H9 (cell line): ENCODE measurements at regions not wholly inside any gene's neighbourhood (a gene's known extent, or its start where the extent isn't known, plus 50 kb on each side); places are given as distances from the start of the nearest gene placed in this dataset.

Experiments used
- DNase-seq: peaks from one replicate; pipeline ENCODE4 v3.0.0-alpha.2; 2017
- H2AFZ ChIP-seq: one replicate; pipeline ENCODE4 v1.6.1; 2013; ENCODE audit warnings: mild to moderate bottlenecking, low read length, control low read depth, moderate library complexity
- H2AK5ac ChIP-seq: 2 replicates; pipeline ENCODE4 v1.6.1; 2013; ENCODE audit warnings: low read length, control low read depth, mixed read lengths; ENCODE audit not compliant: insufficient read length
- H2BK120ac ChIP-seq: one replicate; pipeline ENCODE4 v1.6.1; 2013; ENCODE audit warnings: low read depth, mild to moderate bottlenecking, low read length, control low read depth, inconsistent platforms; ENCODE audit not compliant: poor library complexity, severe bottlenecking
- H2BK12ac ChIP-seq: 2 replicates; pipeline ENCODE4 v1.6.1; 2013; ENCODE audit warnings: low read length, control low read depth, mixed read lengths, low read depth; ENCODE audit not compliant: insufficient read length
- H2BK15ac ChIP-seq: 2 replicates; pipeline ENCODE4 v1.6.1; 2013; ENCODE audit warnings: low read depth, low read length, control low read depth
- H2BK20ac ChIP-seq: one replicate; pipeline ENCODE4 v1.6.1; 2013; ENCODE audit warnings: low read depth, mild to moderate bottlenecking, low read length, control low read depth, inconsistent platforms; ENCODE audit not compliant: poor library complexity, severe bottlenecking
- H2BK5ac ChIP-seq: 2 replicates; pipeline ENCODE4 v1.6.1; 2013; ENCODE audit warnings: low read length, control low read depth, mixed read lengths; ENCODE audit not compliant: insufficient read length
- H3K14ac ChIP-seq: 2 replicates; pipeline ENCODE4 v1.6.1; 2013; ENCODE audit warnings: low read length, control low read depth; ENCODE audit not compliant: insufficient read depth
- H3K18ac ChIP-seq: 2 replicates; pipeline ENCODE4 v1.6.1; 2013; ENCODE audit warnings: low read depth, mild to moderate bottlenecking, mixed read lengths, low read length, control low read depth; ENCODE audit not compliant: insufficient read length
- H3K23ac ChIP-seq: 2 replicates; pipeline ENCODE4 v1.6.1; 2013; ENCODE audit warnings: low read length, control low read depth, mixed read lengths, low read depth; ENCODE audit not compliant: insufficient read length
- H3K23me2 ChIP-seq: 2 replicates; pipeline ENCODE4 v1.6.1; 2013; ENCODE audit warnings: low read depth, mild to moderate bottlenecking, mixed read lengths, low read length, control low read depth; ENCODE audit not compliant: insufficient read length, poor library complexity, severe bottlenecking
- H3K27ac ChIP-seq: 2 replicates; pipeline ENCODE4 v1.5.1; 2013; ENCODE audit warnings: low read length, control low read depth, mixed read lengths, low read depth; ENCODE audit not compliant: insufficient read length
- H3K27me3 ChIP-seq: 2 replicates; pipeline ENCODE4 v1.6.1; 2013; ENCODE audit warnings: low read length, control low read depth, inconsistent platforms; ENCODE audit not compliant: insufficient read depth
- H3K4ac ChIP-seq: 2 replicates; pipeline ENCODE4 v1.6.1; 2013; ENCODE audit warnings: low read depth, mild to moderate bottlenecking, control low read depth, inconsistent platforms, low read length, moderate library complexity
- H3K4me1 ChIP-seq: 2 replicates; pipeline ENCODE4 v1.6.1; 2013; ENCODE audit warnings: low read length, control low read depth, inconsistent platforms; ENCODE audit not compliant: insufficient read depth
- H3K4me2 ChIP-seq: 2 replicates; pipeline ENCODE4 v1.6.1; 2013; ENCODE audit warnings: low read length, control low read depth, mixed read lengths; ENCODE audit not compliant: insufficient read length, insufficient read depth
- H3K56ac ChIP-seq: 2 replicates; pipeline ENCODE4 v1.6.1; 2013; ENCODE audit warnings: low read depth, mild to moderate bottlenecking, mixed read lengths, low read length, control low read depth; ENCODE audit not compliant: insufficient read length
- H3K79me1 ChIP-seq: 2 replicates; pipeline ENCODE4 v1.6.1; 2013; ENCODE audit warnings: low read depth, mild to moderate bottlenecking, moderate library complexity, low read length, control low read depth, inconsistent platforms; ENCODE audit not compliant: insufficient read depth, poor library complexity, severe bottlenecking
- H3K79me2 ChIP-seq: 2 replicates; pipeline ENCODE4 v1.6.1; 2013; ENCODE audit warnings: low read length, control low read depth, inconsistent platforms; ENCODE audit not compliant: insufficient read depth
- H3K9ac ChIP-seq: 2 replicates; pipeline ENCODE4 v1.6.1; 2013; ENCODE audit warnings: low read length, control low read depth, mixed read lengths; ENCODE audit not compliant: insufficient read length; ENCODE audit errors: extremely low read depth
- H3K9me3 ChIP-seq: one replicate; pipeline ENCODE4 v1.6.1; 2013; ENCODE audit warnings: low read depth, low read length, inconsistent platforms; ENCODE audit not compliant: control insufficient read depth
- H3T11ph ChIP-seq: one replicate; pipeline ENCODE4 v1.6.1; 2013; ENCODE audit warnings: mild to moderate bottlenecking, low read length, control low read depth, inconsistent platforms
- H4K20me1 ChIP-seq: one replicate; pipeline ENCODE4 v1.6.1; 2013; ENCODE audit not compliant: control insufficient read depth, insufficient read length, insufficient read depth
- H4K5ac ChIP-seq: 2 replicates; pipeline ENCODE4 v1.6.1; 2013; ENCODE audit warnings: low read depth, mild to moderate bottlenecking, mixed read lengths, low read length, control low read depth; ENCODE audit not compliant: insufficient read length
- H4K8ac ChIP-seq: replicated peaks from 2 replicates; pipeline ENCODE4 v1.6.1; 2013; ENCODE audit warnings: low read length, control low read depth, mixed read lengths, low read depth; ENCODE audit not compliant: insufficient read length
- H4K91ac ChIP-seq: 2 replicates; pipeline ENCODE4 v1.6.1; 2013; ENCODE audit warnings: low read depth, mild to moderate bottlenecking, moderate library complexity, mixed read lengths, low read length, control low read depth; ENCODE audit not compliant: insufficient read length
- H3K27ac Mint-ChIP-seq, 3 experiments: 2 replicates in 2 of 3; 3 replicates in 1 of 3; pipeline ENCODE4 v1.8.0; 2020 to 2021; ENCODE audit warnings: mixed read lengths in 3 of 3, mild to moderate bottlenecking in 1 of 3, moderate library complexity in 1 of 3
- H3K27me3 Mint-ChIP-seq: 2 replicates; pipeline ENCODE4 v1.8.0; 2021; ENCODE audit warnings: low read depth, mild to moderate bottlenecking, moderate library complexity, mixed read lengths
- H3K36me3 Mint-ChIP-seq, 3 experiments: 2 replicates in 2 of 3; 3 replicates in 1 of 3; pipeline ENCODE4 v1.8.0; 2020 to 2021; ENCODE audit warnings: low read depth in 3 of 3, mixed read lengths in 3 of 3; ENCODE audit not compliant: insufficient read depth in 1 of 3
- H3K4me1 Mint-ChIP-seq, 2 experiments: 2 replicates each; pipeline ENCODE4 v1.8.0; 2020; ENCODE audit warnings: mixed read lengths in 2 of 2
- H3K4me3 Mint-ChIP-seq, 2 experiments: 2 replicates in 1 of 2; 3 replicates in 1 of 2; pipeline ENCODE4 v1.8.0; 2020 to 2021; ENCODE audit warnings: mild to moderate bottlenecking in 2 of 2, mixed read lengths in 2 of 2, moderate library complexity in 1 of 2
- H3K9me3 Mint-ChIP-seq, 2 experiments: 2 replicates in 1 of 2; 3 replicates in 1 of 2; pipeline ENCODE4 v1.8.0; 2020; ENCODE audit warnings: mild to moderate bottlenecking in 2 of 2, mixed read lengths in 2 of 2, moderate library complexity in 1 of 2
- CTCF ChIP-seq: fragments of 200-600 bp; sonication (generic); conservative IDR thresholded peaks from 3 replicates; pipeline ENCODE4 v1.8.0; 2021; ENCODE audit warnings: antibody characterized with exemption, mild to moderate bottlenecking

GRCh38 chr11:91407842-91408241 lies 816.8 kb upstream of the FAT3 start:
- no peak overlapping the region for H3K27ac ChIP-seq
- H3K4ac ChIP-seq, result no peak overlapping the region
- no peaks in the 10 kb centered on the region for H3K27me3 Mint-ChIP-seq
- no peak overlapping the region for H3K18ac ChIP-seq
- no peak overlapping the region for H3K56ac ChIP-seq
- no peak overlapping the region for H4K8ac ChIP-seq
- no peaks in the 10 kb centered on the region; a peak in 1 of 5 replicates for H3K9me3 Mint-ChIP-seq
- no peaks in the 10 kb centered on the region for H3K9me3 ChIP-seq
- no peak overlapping the region for H2BK12ac ChIP-seq
- H3K4me1 ChIP-seq, result no peaks in the 10 kb centered on the region
- H4K20me1 ChIP-seq, result no peaks in the 10 kb centered on the region
- TF ChIP-seq CTCF, result no peak
- H2BK15ac ChIP-seq, result no peak overlapping the region
- no peak overlapping the region for H3K4me3 Mint-ChIP-seq
- H3K4me1 Mint-ChIP-seq, result no peaks in the 10 kb centered on the region
- H2BK120ac ChIP-seq, result no peak overlapping the region
- no peak overlapping the region for H2BK20ac ChIP-seq
- H3K36me3 Mint-ChIP-seq, result no peaks in the 10 kb centered on the region
- H3K79me2 ChIP-seq, result no peaks in the 10 kb centered on the region
- H2AK5ac ChIP-seq, result no peak overlapping the region
- H3K79me1 ChIP-seq, result no peaks in the 10 kb centered on the region
- H3T11ph ChIP-seq, result no peak overlapping the region
- no peak overlapping the region for H3K4me2 ChIP-seq
- H3K14ac ChIP-seq, result no peak overlapping the region
- H2BK5ac ChIP-seq, result no peak overlapping the region
- no peak overlapping the region for H3K27ac Mint-ChIP-seq
- no peak overlapping the region for H2AFZ ChIP-seq
- H3K23me2 ChIP-seq, result no peaks in the 10 kb centered on the region
- no peak overlapping the region for H3K23ac ChIP-seq
- no peak overlapping the region for H4K91ac ChIP-seq
- H3K27me3 ChIP-seq, result no peaks in the 10 kb centered on the region
- no peak for DNase-seq
- H3K9ac ChIP-seq, result no peak overlapping the region
- H4K5ac ChIP-seq, result no peak overlapping the region
